PFSK-1 (cell line): ENCODE measurements at regions not wholly inside any gene's neighbourhood (a gene's known extent, or its start where the extent isn't known, plus 50 kb on each side); places are given as distances from the start of the nearest gene placed in this dataset.

Experiments used
- FOXP2 ChIP-seq: optimal IDR thresholded peaks from 2 replicates; pipeline ENCODE3; 2011; ENCODE audit warnings: borderline replicate concordance, control low read depth, inconsistent platforms; ENCODE audit not compliant: insufficient read depth; ENCODE audit errors: extremely low read length, extremely low read depth
- POLR2AphosphoS5 ChIP-seq: IDR thresholded peaks from 2 replicates; pipeline ENCODE4 v1.6.1; 2012; ENCODE audit warnings: low read depth, mild to moderate bottlenecking, control low read depth, low read length, moderate library complexity
- SIN3A ChIP-seq: IDR thresholded peaks from 2 replicates; pipeline ENCODE4 v1.6.1; 2012; ENCODE audit warnings: mild to moderate bottlenecking, low read length, moderate library complexity, borderline replicate concordance; ENCODE audit not compliant: insufficient read depth
- TAF1 ChIP-seq: IDR thresholded peaks from 2 replicates; pipeline ENCODE4 v1.6.1; 2012; ENCODE audit warnings: low read length, control low read depth, borderline replicate concordance; ENCODE audit not compliant: insufficient read depth
- TF ChIP-seq, protein P1 (sequence below), 2 experiments: IDR thresholded peaks; 2 replicates each; pipeline versions ENCODE4 v1.6.1 to v1.8.0; 2011 to 2012; ENCODE audit warnings: low read depth in 2 of 2, low read length in 2 of 2, control low read depth in 1 of 2, inconsistent platforms in 1 of 2, mild to moderate bottlenecking in 1 of 2, moderate library complexity in 1 of 2; ENCODE audit not compliant: insufficient read depth in 1 of 2

DNA sequence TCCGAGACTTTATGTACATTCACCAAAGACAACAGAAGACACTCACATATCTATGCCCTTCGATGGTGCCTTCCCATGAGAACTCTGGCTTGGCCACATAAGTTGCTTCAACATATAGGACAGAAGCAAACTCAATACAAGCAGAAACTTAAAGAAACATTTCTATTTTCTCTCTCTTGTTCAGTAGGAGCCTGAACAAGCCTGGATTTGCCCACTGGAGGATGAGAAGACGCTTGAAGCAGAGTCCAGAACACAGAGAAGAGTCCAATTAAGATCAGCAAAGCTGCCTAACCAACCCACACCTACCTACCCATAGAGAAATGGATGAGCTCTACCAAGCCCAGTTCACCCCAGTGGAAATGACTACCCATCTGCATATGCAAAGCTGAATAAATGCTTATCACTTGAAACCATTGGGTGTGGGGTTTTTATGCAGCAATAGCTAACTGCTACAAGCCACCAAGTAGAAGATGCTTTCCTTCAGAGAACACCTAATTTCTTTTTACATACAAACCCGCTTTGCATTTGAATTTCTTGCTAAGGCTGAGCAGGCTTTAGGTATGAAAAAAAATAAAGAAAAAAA is 337.9 kb upstream of the DYNLRB2 start:
- TF ChIP-seq FOXP2 (no peak), TAF1 (no peak)
- TF ChIP-seq, protein P1, sequence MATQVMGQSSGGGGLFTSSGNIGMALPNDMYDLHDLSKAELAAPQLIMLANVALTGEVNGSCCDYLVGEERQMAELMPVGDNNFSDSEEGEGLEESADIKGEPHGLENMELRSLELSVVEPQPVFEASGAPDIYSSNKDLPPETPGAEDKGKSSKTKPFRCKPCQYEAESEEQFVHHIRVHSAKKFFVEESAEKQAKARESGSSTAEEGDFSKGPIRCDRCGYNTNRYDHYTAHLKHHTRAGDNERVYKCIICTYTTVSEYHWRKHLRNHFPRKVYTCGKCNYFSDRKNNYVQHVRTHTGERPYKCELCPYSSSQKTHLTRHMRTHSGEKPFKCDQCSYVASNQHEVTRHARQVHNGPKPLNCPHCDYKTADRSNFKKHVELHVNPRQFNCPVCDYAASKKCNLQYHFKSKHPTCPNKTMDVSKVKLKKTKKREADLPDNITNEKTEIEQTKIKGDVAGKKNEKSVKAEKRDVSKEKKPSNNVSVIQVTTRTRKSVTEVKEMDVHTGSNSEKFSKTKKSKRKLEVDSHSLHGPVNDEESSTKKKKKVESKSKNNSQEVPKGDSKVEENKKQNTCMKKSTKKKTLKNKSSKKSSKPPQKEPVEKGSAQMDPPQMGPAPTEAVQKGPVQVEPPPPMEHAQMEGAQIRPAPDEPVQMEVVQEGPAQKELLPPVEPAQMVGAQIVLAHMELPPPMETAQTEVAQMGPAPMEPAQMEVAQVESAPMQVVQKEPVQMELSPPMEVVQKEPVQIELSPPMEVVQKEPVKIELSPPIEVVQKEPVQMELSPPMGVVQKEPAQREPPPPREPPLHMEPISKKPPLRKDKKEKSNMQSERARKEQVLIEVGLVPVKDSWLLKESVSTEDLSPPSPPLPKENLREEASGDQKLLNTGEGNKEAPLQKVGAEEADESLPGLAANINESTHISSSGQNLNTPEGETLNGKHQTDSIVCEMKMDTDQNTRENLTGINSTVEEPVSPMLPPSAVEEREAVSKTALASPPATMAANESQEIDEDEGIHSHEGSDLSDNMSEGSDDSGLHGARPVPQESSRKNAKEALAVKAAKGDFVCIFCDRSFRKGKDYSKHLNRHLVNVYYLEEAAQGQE (IDR thresholded peaks at IDR 0.05; ENCODE audit: insufficient read depth in 1 of 2, low read depth in 2 of 2, low read length in 2 of 2), result no peak

DNA sequence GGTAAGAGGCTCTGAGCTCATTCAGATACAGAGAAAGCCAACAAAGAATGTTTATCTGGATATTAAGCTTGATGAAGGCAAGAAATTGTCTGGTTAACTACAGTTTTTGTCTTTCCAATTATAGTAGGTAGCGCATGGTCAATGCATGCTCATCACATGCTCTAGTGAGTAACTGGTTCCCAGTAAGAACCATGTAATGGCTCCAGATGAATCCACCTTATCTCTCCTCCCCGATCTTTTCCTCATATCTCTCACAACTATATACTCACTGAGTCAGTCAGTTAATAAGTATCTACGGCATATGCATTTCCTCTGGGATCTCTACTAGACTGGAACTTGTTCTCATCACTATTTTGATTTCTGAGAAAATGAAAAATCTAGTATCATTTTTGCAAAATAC is 340.7 kb upstream of the DYNLRB2 start:
- no peak for TF ChIP-seq FOXP2
- TF ChIP-seq, protein P1 (IDR thresholded peaks at IDR 0.05; ENCODE audit: insufficient read depth in 1 of 2, low read depth in 2 of 2, low read length in 2 of 2), result no peak
- TF ChIP-seq SIN3A, result no peak
- no peak for TF ChIP-seq POLR2AphosphoS5
- no peak for TF ChIP-seq TAF1

DNA sequence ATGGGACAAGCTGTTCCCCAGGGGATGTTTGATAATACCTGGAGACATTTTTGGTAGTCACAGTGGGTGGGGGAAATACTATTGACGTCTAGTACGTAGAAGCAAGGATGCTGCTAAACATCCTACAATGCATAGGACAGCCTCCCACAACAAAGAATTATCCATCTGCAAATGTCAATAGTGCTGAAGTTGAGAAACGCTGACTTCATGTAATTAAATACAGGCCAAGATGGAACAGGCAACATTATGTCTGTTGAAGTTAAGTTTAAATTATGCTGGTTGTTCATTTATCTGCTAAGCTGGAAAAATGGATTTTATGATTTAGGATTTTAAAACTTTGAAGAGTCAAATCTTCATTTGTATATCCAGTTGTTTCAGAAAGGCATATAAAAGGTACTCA is 341.2 kb upstream of the DYNLRB2 start:
- TF ChIP-seq, protein P1 (IDR thresholded peaks at IDR 0.05; ENCODE audit: insufficient read depth in 1 of 2, low read depth in 2 of 2, low read length in 2 of 2), result no peak
- no peak for TF ChIP-seq FOXP2
- no peak for TF ChIP-seq TAF1
- TF ChIP-seq POLR2AphosphoS5, result no peak
- TF ChIP-seq SIN3A, result no peak

DNA sequence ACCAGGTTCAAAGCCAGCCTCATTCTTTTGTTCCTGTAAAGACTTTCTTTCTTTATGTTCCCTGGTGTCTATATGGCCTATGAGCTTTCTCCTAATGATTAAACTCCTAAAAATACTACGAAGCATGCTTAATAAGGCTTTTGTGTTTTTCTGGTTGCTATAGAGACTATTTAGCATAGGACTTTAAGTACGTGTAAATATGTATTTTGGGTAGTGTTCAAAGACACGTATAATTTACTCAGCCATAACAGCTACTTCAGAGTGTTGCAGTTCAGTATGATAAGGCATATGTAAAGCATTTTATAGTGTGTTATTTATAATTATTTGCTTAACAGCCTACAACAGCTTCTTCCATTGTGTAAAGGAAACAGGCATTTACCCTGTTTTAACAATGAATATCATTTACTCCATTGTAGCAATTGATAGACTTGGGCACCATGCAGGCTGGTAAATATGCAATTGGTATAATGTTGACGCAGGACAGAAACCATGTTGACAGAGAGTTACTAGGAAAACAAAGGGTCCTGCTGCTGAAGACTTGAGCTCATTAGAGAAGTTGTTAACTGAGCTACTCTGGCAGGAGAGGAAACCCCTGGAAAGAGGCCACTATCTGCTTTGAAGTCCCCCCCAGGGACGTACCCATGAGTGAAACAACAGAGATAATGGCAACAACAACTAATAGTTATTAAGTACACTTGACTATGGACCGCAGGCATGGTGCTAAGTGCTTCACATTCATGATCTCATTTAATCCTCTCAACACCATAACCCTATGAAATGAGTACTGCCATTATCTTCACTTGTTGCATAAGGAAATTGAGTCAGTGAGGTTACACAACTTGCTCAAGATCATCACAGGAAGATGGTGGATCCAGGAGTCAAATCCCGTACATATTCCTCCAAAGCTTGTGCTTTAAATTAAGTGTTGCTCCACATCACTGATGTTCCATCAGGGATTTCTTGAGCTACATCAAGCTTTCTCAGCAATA is 342.2 kb upstream of the DYNLRB2 start:
- TF ChIP-seq SIN3A (no peak), TAF1 (no peak), POLR2AphosphoS5 (no peak), FOXP2 (no peak)
- TF ChIP-seq, protein P1 (IDR thresholded peaks at IDR 0.05; ENCODE audit: insufficient read depth in 1 of 2, low read depth in 2 of 2, low read length in 2 of 2), result no peak
